Trophoblast cell (in vitro differentiated cells and primary cell): ENCODE measurements at regions not wholly inside any gene's neighbourhood (a gene's known extent, or its start where the extent isn't known, plus 50 kb on each side); places are given as distances from the start of the nearest gene placed in this dataset.
A peak's percentile ranks its signal among the peaks of the same experiment; 100 is the strongest.

ENCODE experiments used
- DNase-seq, 2 donors: peaks; one replicate each; pipeline ENCODE4 v3.0.0-alpha.2; 2016
- H2AFZ ChIP-seq: 2 replicates; pipeline ENCODE4 v1.6.1; 2013; ENCODE audit warnings: low read length, moderate library complexity, mild to moderate bottlenecking; ENCODE audit not compliant: insufficient read depth, poor library complexity
- H2AK5ac ChIP-seq: 2 replicates; pipeline ENCODE4 v1.6.1; 2013; ENCODE audit warnings: mild to moderate bottlenecking, low read length
- H2BK120ac ChIP-seq: 2 replicates; pipeline ENCODE4 v1.6.1; 2013; ENCODE audit warnings: low read length, mild to moderate bottlenecking, moderate library complexity; ENCODE audit not compliant: insufficient read depth, poor library complexity
- H2BK12ac ChIP-seq: 2 replicates; pipeline ENCODE4 v1.6.1; 2013; ENCODE audit warnings: mild to moderate bottlenecking, low read length, moderate library complexity
- H2BK5ac ChIP-seq: 2 replicates; pipeline ENCODE4 v1.6.1; 2013; ENCODE audit warnings: low read length, low read depth, moderate library complexity, mild to moderate bottlenecking; ENCODE audit not compliant: poor library complexity
- H3K14ac ChIP-seq: 2 replicates; pipeline ENCODE4 v1.6.1; 2013; ENCODE audit warnings: mild to moderate bottlenecking, low read length
- H3K18ac ChIP-seq: 2 replicates; pipeline ENCODE4 v1.6.1; 2013; ENCODE audit warnings: mild to moderate bottlenecking, low read length
- H3K23ac ChIP-seq: 2 replicates; pipeline ENCODE4 v1.6.1; 2013; ENCODE audit warnings: low read length
- H3K27ac ChIP-seq: 2 replicates; pipeline ENCODE4 v1.5.1; 2013; ENCODE audit warnings: low read depth, mild to moderate bottlenecking, inconsistent platforms, low read length, moderate library complexity
- H3K27me3 ChIP-seq: 2 replicates; pipeline ENCODE4 v1.6.1; 2013; ENCODE audit warnings: inconsistent platforms, mild to moderate bottlenecking, low read length, moderate library complexity; ENCODE audit not compliant: insufficient read depth
- H3K36me3 ChIP-seq, 2 experiments: 1 replicate in 1 of 2; 2 replicates in 1 of 2; pipeline ENCODE4 v1.6.1; 2013; ENCODE audit warnings: low read length in 2 of 2, mild to moderate bottlenecking in 2 of 2, moderate library complexity in 1 of 2; ENCODE audit not compliant: insufficient read depth in 2 of 2, control insufficient read depth in 1 of 2
- H3K4ac ChIP-seq: 2 replicates; pipeline ENCODE4 v1.6.1; 2013; ENCODE audit warnings: low read depth, mild to moderate bottlenecking, low read length, moderate library complexity
- H3K4me1 ChIP-seq, 2 experiments: 1 replicate in 1 of 2; 2 replicates in 1 of 2; pipeline ENCODE4 v1.6.1; 2013; ENCODE audit warnings: low read length in 2 of 2, mild to moderate bottlenecking in 2 of 2, moderate library complexity in 1 of 2; ENCODE audit not compliant: insufficient read depth in 2 of 2, control insufficient read depth in 1 of 2
- H3K4me2 ChIP-seq: 2 replicates; pipeline ENCODE4 v1.6.1; 2013; ENCODE audit warnings: inconsistent platforms, mild to moderate bottlenecking, low read length, moderate library complexity
- H3K4me3 ChIP-seq: 2 replicates; pipeline ENCODE4 v1.5.1; 2013; ENCODE audit warnings: mild to moderate bottlenecking, low read depth, low read length, inconsistent platforms
- H3K79me1 ChIP-seq: one replicate; pipeline ENCODE4 v1.6.1; 2013; ENCODE audit warnings: low read length
- H3K79me2 ChIP-seq: 2 replicates; pipeline ENCODE4 v1.6.1; 2013; ENCODE audit warnings: low read length, mild to moderate bottlenecking; ENCODE audit not compliant: control insufficient read depth, insufficient read depth, poor library complexity
- H3K9ac ChIP-seq: 2 replicates; pipeline ENCODE4 v1.6.1; 2013; ENCODE audit warnings: mild to moderate bottlenecking, low read length
- H3K9me3 ChIP-seq: 2 replicates; pipeline ENCODE4 v1.6.1; 2013; ENCODE audit warnings: low read depth, mild to moderate bottlenecking, control low read depth, inconsistent platforms, low read length; ENCODE audit not compliant: insufficient read depth
- H4K12ac ChIP-seq: 2 replicates; pipeline ENCODE4 v1.6.1; 2013; ENCODE audit warnings: low read depth, mild to moderate bottlenecking, low read length, moderate library complexity
- H4K8ac ChIP-seq: 2 replicates; pipeline ENCODE4 v1.6.1; 2013; ENCODE audit warnings: low read depth, mild to moderate bottlenecking, low read length, moderate library complexity
- H4K91ac ChIP-seq: one replicate; pipeline ENCODE4 v1.6.1; 2013; ENCODE audit warnings: low read depth, mild to moderate bottlenecking, low read length, moderate library complexity
- WGBS: extraction: QIAGEN DNeasy Blood & Tissue Kit; methylation state at CpG from one replicate; pipeline ENCODE4 v1.1.7; 2013; ENCODE audit warnings: missing lambda C conversion rate; ENCODE audit not compliant: insufficient read length, insufficient coverage; ENCODE audit errors: extremely low coverage; 5-methylcytosine and 5-hydroxymethylcytosine counted together

- Histone ChIP-seq H3K4me2 (no peak overlapping the region), H3K23ac (no peak overlapping the region), H3K14ac (no peak overlapping the region), H3K9me3 (no peaks in the 10 kb centered on the region), H3K4ac (no peak overlapping the region), H4K8ac (no peak overlapping the region), H3K9ac (no peak overlapping the region), H3K27me3 (no peaks in the 10 kb centered on the region), H4K12ac (no peak overlapping the region), H2BK120ac (no peak overlapping the region), H4K91ac (no peak overlapping the region), H3K36me3 (no peaks in the 10 kb centered on the region), H2AFZ (no peak overlapping the region), H3K18ac (no peak overlapping the region), H3K4me1 (peaks cover 0 to 5% of the 10 kb centered on the region in 2 experiments), H2AK5ac (no peak overlapping the region), H3K27ac (no peak overlapping the region), H2BK5ac (no peak overlapping the region), H3K79me1 (no peaks in the 10 kb centered on the region), H3K79me2 (no peaks in the 10 kb centered on the region), H3K4me3 (no peak overlapping the region), H2BK12ac (no peak overlapping the region)
- no peak for DNase-seq
- no CpG with 5 or more reads among the region's 7 CpGs for WGBS
These were observed 91.8 kb downstream of the PDCL3 start for GRCh38 chr2:100654611-100655010.

- no peaks in the 10 kb centered on the region for H3K27me3 ChIP-seq
- no peak overlapping the region for H3K9ac ChIP-seq
- no peak overlapping the region for H3K4me3 ChIP-seq
- no peak overlapping the region for H2BK12ac ChIP-seq
- no peak overlapping the region for H4K91ac ChIP-seq
- H3K23ac ChIP-seq = no peak overlapping the region
- no peak overlapping the region for H4K12ac ChIP-seq
- H3K18ac ChIP-seq = no peak overlapping the region
- peaks cover 0 to 5% of the 10 kb centered on the region in 2 experiments for H3K4me1 ChIP-seq
- H2AFZ ChIP-seq = no peak overlapping the region
- H2BK120ac ChIP-seq = no peak overlapping the region
- H3K14ac ChIP-seq = no peak overlapping the region
- no peak overlapping the region for H4K8ac ChIP-seq
- H3K4ac ChIP-seq = no peak overlapping the region
- no peak for DNase-seq
- H2BK5ac ChIP-seq = no peak overlapping the region
- no peaks in the 10 kb centered on the region for H3K79me2 ChIP-seq
- no peak overlapping the region for H2AK5ac ChIP-seq
- WGBS = no CpG with 5 or more reads among the region's 5 CpGs
- no peak overlapping the region for H3K27ac ChIP-seq
- no peaks in the 10 kb centered on the region for H3K79me1 ChIP-seq
- no peaks in the 10 kb centered on the region for H3K36me3 ChIP-seq
- H3K9me3 ChIP-seq = no peaks in the 10 kb centered on the region
- no peak overlapping the region for H3K4me2 ChIP-seq
These were observed 92.7 kb downstream of the PDCL3 start for GRCh38 chr2:100655446-100655845.

- Histone ChIP-seq H3K79me1 (no peaks in the 10 kb centered on the region), H3K23ac (no peak overlapping the region), H4K91ac (no peak overlapping the region), H3K9ac (no peak overlapping the region), H4K12ac (no peak overlapping the region), H3K4ac (no peak overlapping the region), H2BK12ac (no peak overlapping the region), H3K18ac (no peak overlapping the region), H3K4me3 (no peak overlapping the region), H3K36me3 (no peaks in the 10 kb centered on the region), H3K4me2 (no peak overlapping the region), H3K4me1 (peaks cover 0 to 5% of the 10 kb centered on the region in 2 experiments), H2AFZ (no peak overlapping the region), H2AK5ac (no peak overlapping the region), H3K79me2 (no peaks in the 10 kb centered on the region), H2BK120ac (no peak overlapping the region), H3K27me3 (no peaks in the 10 kb centered on the region), H3K27ac (no peak overlapping the region), H2BK5ac (no peak overlapping the region), H3K14ac (no peak overlapping the region), H3K9me3 (no peaks in the 10 kb centered on the region), H4K8ac (no peak overlapping the region)
- no CpG with 5 or more reads among the region's 5 CpGs for WGBS
- peak in 1 of 2 donors; percentile 9 for DNase-seq
These were observed 93.2 kb downstream of the PDCL3 start for GRCh38 chr2:100655936-100656534.

GRCh38 chr2:100658017-100658416 lies 95.2 kb downstream of the PDCL3 start:
- Histone ChIP-seq H2AFZ (no peak overlapping the region), H3K4me2 (no peak overlapping the region), H2BK5ac (no peak overlapping the region), H4K91ac (no peak overlapping the region), H3K79me2 (no peaks in the 10 kb centered on the region), H3K36me3 (no peaks in the 10 kb centered on the region), H3K27me3 (no peaks in the 10 kb centered on the region), H3K27ac (no peak overlapping the region), H2AK5ac (no peak overlapping the region), H3K14ac (no peak overlapping the region), H3K23ac (no peak overlapping the region), H2BK12ac (no peak overlapping the region), H2BK120ac (no peak overlapping the region), H3K79me1 (no peaks in the 10 kb centered on the region), H3K18ac (no peak overlapping the region), H4K8ac (no peak overlapping the region), H4K12ac (no peak overlapping the region), H3K4me3 (no peak overlapping the region), H3K9ac (no peak overlapping the region), H3K9me3 (no peaks in the 10 kb centered on the region), H3K4ac (no peak overlapping the region), H3K4me1 (peaks cover 0 to 5% of the 10 kb centered on the region in 2 experiments)
- no peak for DNase-seq
- no CpG with 5 or more reads among the region's 4 CpGs for WGBS
